ENCODE measurements at regions not wholly inside any gene's neighbourhood (a gene's known extent, or its start where the extent isn't known, plus 50 kb on each side); places are given as distances from the start of the nearest gene placed in this dataset.

DNA sequence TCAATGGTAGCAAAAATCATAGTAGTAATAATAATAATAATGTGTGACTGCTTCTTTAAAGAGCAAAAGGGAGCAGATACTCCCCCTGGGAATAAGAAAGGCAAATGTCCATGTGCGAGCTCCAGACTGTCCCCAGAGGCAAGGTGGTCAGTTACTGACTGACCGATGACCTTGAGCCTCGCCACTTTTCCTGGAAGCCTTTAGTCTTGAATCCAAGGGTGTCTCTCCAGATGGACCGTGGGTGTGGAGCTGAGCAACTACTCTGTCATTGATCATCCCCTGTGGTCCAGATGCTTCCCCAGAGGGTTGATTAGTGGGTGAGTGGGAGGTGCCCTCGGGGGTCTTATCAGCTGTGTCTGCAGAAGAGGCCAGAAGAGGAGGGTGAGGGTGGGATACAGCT, 418.5 kb upstream of the TBX3 start:
- Histone ChIP-seq H3K36me3 (ENCODE audit: control insufficient read depth in 1 of 2, insufficient read depth in 2 of 2, low read length in 2 of 2) (no peaks in the 10 kb centered on the region), H4K20me1 (ENCODE audit: insufficient read depth) (no peaks in the 10 kb centered on the region), H3K9ac (ENCODE audit: low read length) (no peak overlapping the region), H3K9me3 (ENCODE audit: control insufficient read depth in 1 of 2, insufficient read depth in 1 of 2, low read depth in 1 of 2, low read length in 2 of 2) (no peaks in the 10 kb centered on the region), H2AFZ (ENCODE audit: low read depth, low read length, poor library complexity, severe bottlenecking) (no peak overlapping the region), H3K4me3 (replicated peaks in 1 of 2; ENCODE audit: low read depth in 1 of 2, low read length in 2 of 2) (no peak overlapping the region), H3K4me2 (ENCODE audit: low read length) (no peak overlapping the region), H3K4me1 (ENCODE audit: control insufficient read depth in 1 of 2, insufficient read depth in 2 of 2, low read length in 2 of 2) (no peaks in the 10 kb centered on the region), H3K79me2 (ENCODE audit: insufficient read depth, low read length) (no peaks in the 10 kb centered on the region), H3K9me2 (ENCODE audit: insufficient read depth) (no peaks in the 10 kb centered on the region), H3K27me3 (ENCODE audit: insufficient read depth, low read length) (no peaks in the 10 kb centered on the region), H3K27ac (ENCODE audit: low read depth, low read length) (no peak overlapping the region)
- TF ChIP-seq JUND (IDR thresholded peaks at IDR 0.05) (no peak), YY1 (IDR thresholded peaks at IDR 0.05; ENCODE audit: extremely low read depth, insufficient replicate concordance, low read depth, low read length) (no peak), CBX3 (IDR thresholded peaks at IDR 0.05; ENCODE audit: low read depth) (no peak), TCF7L2 (IDR thresholded peaks at IDR 0.05; ENCODE audit: borderline replicate concordance, extremely low read depth, insufficient read depth, insufficient read length) (no peak), ATF3 (IDR thresholded peaks at IDR 0.05) (no peak), CEBPB (IDR thresholded peaks at IDR 0.05; ENCODE audit: low read depth) (no peak), ELF1 (IDR thresholded peaks at IDR 0.05; ENCODE audit: borderline replicate concordance, low read depth) (no peak), EZH2 (IDR thresholded peaks at IDR 0.05) (no peak), RAD21 (IDR thresholded peaks at IDR 0.05; ENCODE audit: low read depth) (no peak), SRF (IDR thresholded peaks at IDR 0.05; ENCODE audit: low read depth) (no peak)
- ChIA-PET POLR2A (no interaction called here), RAD21 (ENCODE audit: low non-redundant PET in 1 of 2, low total read pairs in 2 of 2, uncharacterized antibody in 2 of 2, unreplicated experiment in 2 of 2) (no interaction called here), CTCF (no interaction called here)
- intact Hi-C loops (cut with micrococcal nuclease), result no loop called here
- no peak for DNase-seq (ENCODE audit: low read depth, low spot score)
- ATAC-seq, result no peak
- BruUV-seq (replicated peaks), result no TSS peak

- Histone ChIP-seq H2AFZ (ENCODE audit: low read depth, low read length, poor library complexity, severe bottlenecking) (no peak overlapping the region), H3K79me2 (ENCODE audit: insufficient read depth, low read length) (no peaks in the 10 kb centered on the region), H3K27me3 (ENCODE audit: insufficient read depth, low read length) (no peaks in the 10 kb centered on the region), H3K4me2 (ENCODE audit: low read length) (no peak overlapping the region), H3K9ac (ENCODE audit: low read length) (no peak overlapping the region), H3K4me1 (ENCODE audit: control insufficient read depth in 1 of 2, insufficient read depth in 2 of 2, low read length in 2 of 2) (no peaks in the 10 kb centered on the region), H4K20me1 (ENCODE audit: insufficient read depth) (no peaks in the 10 kb centered on the region), H3K9me2 (ENCODE audit: insufficient read depth) (no peaks in the 10 kb centered on the region), H3K9me3 (ENCODE audit: control insufficient read depth in 1 of 2, insufficient read depth in 1 of 2, low read depth in 1 of 2, low read length in 2 of 2) (no peaks in the 10 kb centered on the region), H3K36me3 (ENCODE audit: control insufficient read depth in 1 of 2, insufficient read depth in 2 of 2, low read length in 2 of 2) (no peaks in the 10 kb centered on the region), H3K27ac (ENCODE audit: low read depth, low read length) (no peak overlapping the region), H3K4me3 (replicated peaks in 1 of 2; ENCODE audit: low read depth in 1 of 2, low read length in 2 of 2) (no peak overlapping the region)
- ChIA-PET CTCF (no interaction called here), RAD21 (ENCODE audit: low non-redundant PET in 1 of 2, low total read pairs in 2 of 2, uncharacterized antibody in 2 of 2, unreplicated experiment in 2 of 2) (no interaction called here), POLR2A (no interaction called here)
- intact Hi-C loops (cut with micrococcal nuclease), result no loop called here
- DNase-seq (ENCODE audit: low read depth, low spot score) (no peak), ATAC-seq (no peak)
- no TSS peak for BruUV-seq (replicated peaks)
- TF ChIP-seq EZH2phosphoT487 (IDR thresholded peaks at IDR 0.05; ENCODE audit: borderline replicate concordance) (no peak), FOSL1 (IDR thresholded peaks at IDR 0.05; ENCODE audit: low read depth) (no peak), TCF7L2 (IDR thresholded peaks at IDR 0.05; ENCODE audit: borderline replicate concordance, extremely low read depth, insufficient read depth, insufficient read length) (no peak), JUND (IDR thresholded peaks at IDR 0.05) (no peak), EZH2 (IDR thresholded peaks at IDR 0.05) (no peak), MAX (IDR thresholded peaks at IDR 0.05) (no peak), SIN3A (IDR thresholded peaks at IDR 0.05; ENCODE audit: low read depth) (no peak), ATF3 (IDR thresholded peaks at IDR 0.05) (no peak)
These were observed 417.5 kb upstream of the TBX3 start for GRCh38 chr12:115101520-115101919.

All from HCT116 (cell line).